Ureter (tissue), 1 donor: ENCODE measurements at regions not wholly inside any gene's neighbourhood (a gene's known extent, or its start where the extent isn't known, plus 50 kb on each side); places are given as distances from the start of the nearest gene placed in this dataset.
"Not testable (repeated sequence)": the region's sequence is repeated elsewhere in the genome, so short reads cannot be mapped to it uniquely, and the experiment has no call there.

ENCODE experiments used
- DNase-seq: peaks from one replicate; pipeline ENCODE4 v3.0.0-alpha.2; 2020; ENCODE audit warnings: low spot score
- donor health status: DM: yes; HTN: yes; CAD: no.

- no peak for DNase-seq
Observed at GRCh38 chr18:34480162-34480700, 229.9 kb upstream of the DTNA start.

GRCh38 chr18:34482204-34482603, 227.9 kb upstream of the DTNA start:
- DNase-seq, result no peak

- DNase-seq, result no peak
Observed at GRCh38 chr18:34483198-34483597, 226.9 kb upstream of the DTNA start.

- no peak for DNase-seq
Observed at GRCh38 chr18:34491719-34492118, 218.4 kb upstream of the DTNA start.

- no peak for DNase-seq
Observed at GRCh38 chr18:34492652-34493051, 217.4 kb upstream of the DTNA start.

- DNase-seq, result peak; percentile 69
Observed at GRCh38 chr18:34493099-34493544, 217.0 kb upstream of the DTNA start.

GRCh38 chr18:34493566-34494358, 216.3 kb upstream of the DTNA start:
- no peak for DNase-seq

GRCh38 chr18:34494359-34494696, 215.8 kb upstream of the DTNA start:
- no peak for DNase-seq

- DNase-seq, result no peak
Observed at GRCh38 chr18:34495506-34495905, 214.6 kb upstream of the DTNA start.

GRCh38 chr18:34501553-34501952, 208.5 kb upstream of the DTNA start:
- no peak for DNase-seq

- DNase-seq, result no peak
Observed at GRCh38 chr18:34506198-34506597, 203.9 kb upstream of the DTNA start.

GRCh38 chr18:34509163-34509562, 200.9 kb upstream of the DTNA start:
- DNase-seq, result no peak

GRCh38 chr18:34509879-34510586, 200.1 kb upstream of the DTNA start:
- no peak for DNase-seq

GRCh38 chr18:34510926-34511325, 199.2 kb upstream of the DTNA start:
- no peak for DNase-seq

- no peak for DNase-seq
Observed at GRCh38 chr18:34511435-34511834, 198.7 kb upstream of the DTNA start.

GRCh38 chr18:34511879-34512278, 198.2 kb upstream of the DTNA start:
- no peak for DNase-seq

- no peak for DNase-seq
Observed at GRCh38 chr18:34514238-34514637, 195.9 kb upstream of the DTNA start.

- DNase-seq, result no peak
Observed at GRCh38 chr18:34514957-34515356, 195.1 kb upstream of the DTNA start.

- DNase-seq, result not testable (repeated sequence)
Observed at GRCh38 chr18:34516355-34516754, 193.7 kb upstream of the DTNA start.

- not testable (repeated sequence) for DNase-seq
Observed at GRCh38 chr18:34516996-34517395, 193.1 kb upstream of the DTNA start.

- DNase-seq, result no peak
Observed at GRCh38 chr18:34521040-34521439, 189.1 kb upstream of the DTNA start.

- DNase-seq, result no peak
Observed at GRCh38 chr18:34522603-34523002, 187.5 kb upstream of the DTNA start.

- no peak for DNase-seq
Observed at GRCh38 chr18:34525244-34525643, 184.9 kb upstream of the DTNA start.
